ENCODE measurements at regions not wholly inside any gene's neighbourhood (a gene's known extent, or its start where the extent isn't known, plus 50 kb on each side); places are given as distances from the start of the nearest gene placed in this dataset.

DNA sequence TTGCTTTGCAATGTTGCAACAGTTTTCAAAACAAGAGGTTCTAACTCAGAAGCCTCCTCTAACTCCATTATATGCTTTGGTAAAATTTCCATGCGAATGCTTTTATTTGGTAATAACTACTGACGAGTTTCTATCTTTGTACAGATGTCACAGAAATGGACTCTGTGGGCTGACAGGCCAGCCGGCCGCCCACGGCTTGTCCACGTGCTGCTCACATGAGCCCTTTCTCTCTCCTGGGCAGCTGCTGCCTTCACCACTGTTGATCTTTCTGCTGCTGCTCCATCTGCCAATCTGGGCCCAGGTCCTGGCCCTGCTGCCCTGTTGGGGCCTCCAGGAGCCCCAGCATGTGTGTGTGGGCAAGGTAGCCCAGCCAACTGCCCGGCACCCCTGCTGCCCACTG is 168.2 kb upstream of the TMEM132C start:
- TF ChIP-seq EZH2 (IDR thresholded peaks at IDR 0.05; ENCODE audit: low read depth) (no peak), CTCF (conservative IDR thresholded peaks at IDR 0.05) (no peak)
